ENCODE measurements at regions not wholly inside any gene's neighbourhood (a gene's known extent, or its start where the extent isn't known, plus 50 kb on each side); places are given as distances from the start of the nearest gene placed in this dataset.

GRCh38 chrX:5559386-5559785 lies 669.3 kb downstream of the NLGN4X start:
- DNase-seq: no peak
- Histone ChIP-seq H3K4me1 (ENCODE audit: control insufficient read depth in 1 of 2, insufficient read depth in 2 of 2, low read length in 2 of 2) (no peaks in the 10 kb centered on the region), H3K9me3 (ENCODE audit: control insufficient read depth, low read length) (peaks cover 1% of the 10 kb centered on the region), H3K36me3 (ENCODE audit: control insufficient read depth in 1 of 2, insufficient read depth in 2 of 2, low read length in 1 of 2) (no peaks in the 10 kb centered on the region), H3K27ac (ENCODE audit: low read depth in 1 of 2, low read length in 2 of 2) (no peak overlapping the region), H3K4me3 (ENCODE audit: low read length in 2 of 2) (no peak overlapping the region), H3K27me3 (ENCODE audit: control insufficient read depth in 1 of 2, insufficient read depth in 2 of 2, low read length in 1 of 2) (no peaks in the 10 kb centered on the region)
- intact Hi-C loops (cut with DNase I): no loop called here
- ATAC-seq (ENCODE audit: low FRiP score): no peak
- WGBS, 2 donors: 81 to 84% methylated on average over 2 of the region's 2 CpGs

- no peak for ATAC-seq (ENCODE audit: low FRiP score)
- intact Hi-C loops (cut with DNase I): no loop called here
- Histone ChIP-seq H3K4me1 (ENCODE audit: control insufficient read depth in 1 of 2, insufficient read depth in 2 of 2, low read length in 2 of 2) (no peaks in the 10 kb centered on the region), H3K4me3 (ENCODE audit: low read length in 2 of 2) (no peak overlapping the region), H3K27me3 (ENCODE audit: control insufficient read depth in 1 of 2, insufficient read depth in 2 of 2, low read length in 1 of 2) (no peaks in the 10 kb centered on the region), H3K27ac (ENCODE audit: low read depth in 1 of 2, low read length in 2 of 2) (no peak overlapping the region), H3K36me3 (ENCODE audit: control insufficient read depth in 1 of 2, insufficient read depth in 2 of 2, low read length in 1 of 2) (no peaks in the 10 kb centered on the region), H3K9me3 (ENCODE audit: control insufficient read depth, low read length) (no peaks in the 10 kb centered on the region)
- no peak for DNase-seq
- 6 to 15% methylated on average over 2 of the region's 2 CpGs for WGBS, 2 donors
These were observed 679.2 kb downstream of the NLGN4X start for GRCh38 chrX:5549512-5549911.

GRCh38 chrX:5537098-5537497 lies 691.6 kb downstream of the NLGN4X start:
- H3K27me3 ChIP-seq (ENCODE audit: control insufficient read depth in 1 of 2, insufficient read depth in 2 of 2, low read length in 1 of 2): no peaks in the 10 kb centered on the region
- H3K4me1 ChIP-seq (ENCODE audit: control insufficient read depth in 1 of 2, insufficient read depth in 2 of 2, low read length in 2 of 2): no peaks in the 10 kb centered on the region
- 85 to 88% methylated on average over 6 of the region's 6 CpGs for WGBS, 2 donors
- intact Hi-C loops (cut with DNase I): no loop called here
- ATAC-seq (ENCODE audit: low FRiP score) (no peak), DNase-seq (no peak)
- no peak overlapping the region for H3K27ac ChIP-seq (ENCODE audit: low read depth in 1 of 2, low read length in 2 of 2)
- no peaks in the 10 kb centered on the region for H3K9me3 ChIP-seq (ENCODE audit: control insufficient read depth, low read length)
- H3K36me3 ChIP-seq (ENCODE audit: control insufficient read depth in 1 of 2, insufficient read depth in 2 of 2, low read length in 1 of 2): no peaks in the 10 kb centered on the region
- no peak overlapping the region for H3K4me3 ChIP-seq (ENCODE audit: low read length in 2 of 2)

- H3K4me1 ChIP-seq (ENCODE audit: control insufficient read depth in 1 of 2, insufficient read depth in 2 of 2, low read length in 2 of 2): no peaks in the 10 kb centered on the region
- H3K9me3 ChIP-seq (ENCODE audit: control insufficient read depth, low read length): no peaks in the 10 kb centered on the region
- no peaks in the 10 kb centered on the region for H3K27me3 ChIP-seq (ENCODE audit: control insufficient read depth in 1 of 2, insufficient read depth in 2 of 2, low read length in 1 of 2)
- H3K27ac ChIP-seq (ENCODE audit: low read depth in 1 of 2, low read length in 2 of 2): no peak overlapping the region
- intact Hi-C loops (cut with DNase I): no loop called here
- DNase-seq (no peak), ATAC-seq (ENCODE audit: low FRiP score) (no peak)
- H3K36me3 ChIP-seq (ENCODE audit: control insufficient read depth in 1 of 2, insufficient read depth in 2 of 2, low read length in 1 of 2): no peaks in the 10 kb centered on the region
- 79 to 94% methylated on average over 3 of the region's 3 CpGs for WGBS, 2 donors
- no peak overlapping the region for H3K4me3 ChIP-seq (ENCODE audit: low read length in 2 of 2)
These were observed 692.4 kb downstream of the NLGN4X start for GRCh38 chrX:5536261-5536660.

- H3K27ac ChIP-seq (ENCODE audit: low read depth in 1 of 2, low read length in 2 of 2): no peak overlapping the region
- 86 to 88% methylated on average over 5 of the region's 5 CpGs for WGBS, 2 donors
- H3K36me3 ChIP-seq (ENCODE audit: control insufficient read depth in 1 of 2, insufficient read depth in 2 of 2, low read length in 1 of 2): no peaks in the 10 kb centered on the region
- DNase-seq (no peak), ATAC-seq (ENCODE audit: low FRiP score) (no peak)
- no peak overlapping the region for H3K4me3 ChIP-seq (ENCODE audit: low read length in 2 of 2)
- no peaks in the 10 kb centered on the region for H3K9me3 ChIP-seq (ENCODE audit: control insufficient read depth, low read length)
- intact Hi-C loops (cut with DNase I): no loop called here
- no peaks in the 10 kb centered on the region for H3K27me3 ChIP-seq (ENCODE audit: control insufficient read depth in 1 of 2, insufficient read depth in 2 of 2, low read length in 1 of 2)
- H3K4me1 ChIP-seq (ENCODE audit: control insufficient read depth in 1 of 2, insufficient read depth in 2 of 2, low read length in 2 of 2): no peaks in the 10 kb centered on the region
These were observed 700.6 kb downstream of the NLGN4X start for GRCh38 chrX:5528057-5528456.

- Histone ChIP-seq H3K4me1 (ENCODE audit: control insufficient read depth in 1 of 2, insufficient read depth in 2 of 2, low read length in 2 of 2) (no peaks in the 10 kb centered on the region), H3K27me3 (ENCODE audit: control insufficient read depth in 1 of 2, insufficient read depth in 2 of 2, low read length in 1 of 2) (no peaks in the 10 kb centered on the region), H3K4me3 (ENCODE audit: low read length in 2 of 2) (no peak overlapping the region), H3K27ac (ENCODE audit: low read depth in 1 of 2, low read length in 2 of 2) (no peak overlapping the region), H3K36me3 (ENCODE audit: control insufficient read depth in 1 of 2, insufficient read depth in 2 of 2, low read length in 1 of 2) (no peaks in the 10 kb centered on the region), H3K9me3 (ENCODE audit: control insufficient read depth, low read length) (no peaks in the 10 kb centered on the region)
- ATAC-seq (ENCODE audit: low FRiP score): no peak
- 52 to 55% methylated on average over 2 of the region's 2 CpGs for WGBS, 2 donors
- DNase-seq: no peak
- intact Hi-C loops (cut with DNase I): no loop called here
These were observed 702.5 kb downstream of the NLGN4X start for GRCh38 chrX:5526191-5526590.

GRCh38 chrX:5490786-5491563 lies 737.7 kb downstream of the NLGN4X start:
- no peak for DNase-seq
- Histone ChIP-seq H3K27me3 (ENCODE audit: control insufficient read depth in 1 of 2, insufficient read depth in 2 of 2, low read length in 1 of 2) (no peaks in the 10 kb centered on the region), H3K4me3 (ENCODE audit: low read length in 2 of 2) (no peak overlapping the region), H3K36me3 (ENCODE audit: control insufficient read depth in 1 of 2, insufficient read depth in 2 of 2, low read length in 1 of 2) (no peaks in the 10 kb centered on the region), H3K4me1 (ENCODE audit: control insufficient read depth in 1 of 2, insufficient read depth in 2 of 2, low read length in 2 of 2) (no peaks in the 10 kb centered on the region), H3K9me3 (ENCODE audit: control insufficient read depth, low read length) (no peaks in the 10 kb centered on the region), H3K27ac (ENCODE audit: low read depth in 1 of 2, low read length in 2 of 2) (no peak overlapping the region)
- WGBS, 2 donors: 47 to 51% methylated on average over 8 of the region's 8 CpGs
- intact Hi-C loops (cut with DNase I): no loop called here
- no peak for ATAC-seq (ENCODE audit: low FRiP score)

GRCh38 chrX:5474282-5474681 lies 754.4 kb downstream of the NLGN4X start:
- H3K27ac ChIP-seq (ENCODE audit: low read depth in 1 of 2, low read length in 2 of 2): no peak overlapping the region
- DNase-seq: no peak
- no peaks in the 10 kb centered on the region for H3K36me3 ChIP-seq (ENCODE audit: control insufficient read depth in 1 of 2, insufficient read depth in 2 of 2, low read length in 1 of 2)
- WGBS, 2 donors: 89 to 91% methylated on average over 4 of the region's 4 CpGs
- intact Hi-C loops (cut with DNase I): no loop called here
- no peak for ATAC-seq (ENCODE audit: low FRiP score)
- no peaks in the 10 kb centered on the region for H3K4me1 ChIP-seq (ENCODE audit: control insufficient read depth in 1 of 2, insufficient read depth in 2 of 2, low read length in 2 of 2)
- H3K4me3 ChIP-seq (ENCODE audit: low read length in 2 of 2): no peak overlapping the region
- H3K9me3 ChIP-seq (ENCODE audit: control insufficient read depth, low read length): no peaks in the 10 kb centered on the region
- no peaks in the 10 kb centered on the region for H3K27me3 ChIP-seq (ENCODE audit: control insufficient read depth in 1 of 2, insufficient read depth in 2 of 2, low read length in 1 of 2)

GRCh38 chrX:5458300-5458842 lies 770.3 kb downstream of the NLGN4X start:
- H3K4me3 ChIP-seq (ENCODE audit: low read length in 2 of 2): no peak overlapping the region
- 72% methylated on average over 6 of the region's 6 CpGs for WGBS, 2 donors
- no peak for ATAC-seq (ENCODE audit: low FRiP score)
- H3K4me1 ChIP-seq (ENCODE audit: control insufficient read depth in 1 of 2, insufficient read depth in 2 of 2, low read length in 2 of 2): no peaks in the 10 kb centered on the region
- DNase-seq: no peak
- intact Hi-C loops (cut with DNase I): no loop called here
- H3K27me3 ChIP-seq (ENCODE audit: control insufficient read depth in 1 of 2, insufficient read depth in 2 of 2, low read length in 1 of 2): no peaks in the 10 kb centered on the region
- H3K36me3 ChIP-seq (ENCODE audit: control insufficient read depth in 1 of 2, insufficient read depth in 2 of 2, low read length in 1 of 2): no peaks in the 10 kb centered on the region
- no peak overlapping the region for H3K27ac ChIP-seq (ENCODE audit: low read depth in 1 of 2, low read length in 2 of 2)
- no peaks in the 10 kb centered on the region for H3K9me3 ChIP-seq (ENCODE audit: control insufficient read depth, low read length)
